Liver (tissue), 8 donors: ENCODE measurements at regions not wholly inside any gene's neighbourhood (a gene's known extent, or its start where the extent isn't known, plus 50 kb on each side); places are given as distances from the start of the nearest gene placed in this dataset.

Experiments
- DNase-seq: peaks from one replicate; pipeline ENCODE4 v3.0.0-alpha.2; 2017; ENCODE audit warnings: low spot score
- H3K27ac ChIP-seq, 2 donors: one replicate each; pipeline ENCODE4 v1.7.0; 2013; ENCODE audit warnings: inconsistent platforms in 2 of 2, low read length in 2 of 2, control low read depth in 1 of 2, low read depth in 1 of 2, mild to moderate bottlenecking in 1 of 2
- H3K27me3 ChIP-seq, 4 donors: one replicate each; pipeline versions ENCODE4 v1.6.1 to v1.7.0; 2013; ENCODE audit warnings: low read length in 3 of 4, inconsistent platforms in 1 of 4, mild to moderate bottlenecking in 1 of 4, moderate library complexity in 1 of 4; ENCODE audit not compliant: control insufficient read depth in 4 of 4, insufficient read depth in 4 of 4
- H3K36me3 ChIP-seq, 4 donors: one replicate each; pipeline versions ENCODE4 v1.6.1 to v1.7.0; 2013; ENCODE audit warnings: low read length in 3 of 4, mild to moderate bottlenecking in 3 of 4, low read depth in 1 of 4, moderate library complexity in 1 of 4; ENCODE audit not compliant: control insufficient read depth in 4 of 4, insufficient read depth in 3 of 4
- H3K4me1 ChIP-seq, 4 donors: one replicate each; pipeline versions ENCODE4 v1.6.1 to v1.7.0; 2013; ENCODE audit warnings: low read length in 3 of 4, mild to moderate bottlenecking in 3 of 4, moderate library complexity in 1 of 4; ENCODE audit not compliant: control insufficient read depth in 4 of 4, insufficient read depth in 4 of 4
- H3K4me3 ChIP-seq, 3 donors: one replicate each; pipeline versions ENCODE4 v1.6.1 to v1.7.0; 2013; ENCODE audit warnings: low read length in 3 of 3, control low read depth in 1 of 3, low read depth in 1 of 3, mild to moderate bottlenecking in 1 of 3
- H3K9ac ChIP-seq, 2 donors: one replicate each; pipeline ENCODE4 v1.7.0; 2013; ENCODE audit warnings: low read length in 2 of 2, mild to moderate bottlenecking in 2 of 2, moderate library complexity in 2 of 2, control low read depth in 1 of 2, low read depth in 1 of 2
- H3K9me3 ChIP-seq, 4 donors: one replicate each; pipeline versions ENCODE4 v1.6.1 to v1.7.0; 2013; ENCODE audit warnings: low read length in 3 of 4; ENCODE audit not compliant: control insufficient read depth in 4 of 4
- ATF3 ChIP-seq: IDR thresholded peaks from 2 replicates; pipeline ENCODE4 v1.6.1; 2016; ENCODE audit warnings: antibody characterized with exemption
- EGR1 ChIP-seq, 2 donors: IDR thresholded peaks; 2 replicates each; pipeline ENCODE4 v1.6.1; 2016 to 2018; ENCODE audit warnings: antibody characterized with exemption in 2 of 2, low read depth in 2 of 2
- FOXA1 ChIP-seq: IDR thresholded peaks from 2 replicates; pipeline ENCODE4 v1.6.1; 2016; ENCODE audit warnings: antibody characterized with exemption
- FOXA2 ChIP-seq: IDR thresholded peaks from 2 replicates; pipeline ENCODE4 v1.6.1; 2016; ENCODE audit warnings: antibody characterized with exemption
- HNF4A ChIP-seq, 2 donors: conservative IDR thresholded peaks; 2 replicates each; pipeline ENCODE4 v1.6.1; 2016; ENCODE audit warnings: antibody characterized with exemption in 2 of 2, mild to moderate bottlenecking in 2 of 2
- HNF4G ChIP-seq: IDR thresholded peaks from 2 replicates; pipeline ENCODE4 v1.6.1; 2016; ENCODE audit warnings: antibody characterized with exemption
- JUND ChIP-seq, 2 donors: IDR thresholded peaks; 2 replicates each; pipeline ENCODE4 v1.6.1; 2016; ENCODE audit warnings: antibody characterized with exemption in 2 of 2
- NR2F2 ChIP-seq: IDR thresholded peaks from 2 replicates; pipeline ENCODE4 v1.6.1; 2016; ENCODE audit warnings: antibody characterized with exemption
- RAD21 ChIP-seq, 2 donors: IDR thresholded peaks; 2 replicates each; pipeline ENCODE4 v1.6.1; 2016; ENCODE audit warnings: antibody characterized with exemption in 2 of 2, mild to moderate bottlenecking in 2 of 2
- RXRA ChIP-seq, 2 donors: IDR thresholded peaks; 2 replicates each; pipeline ENCODE4 v1.6.1; 2017 to 2018; ENCODE audit warnings: antibody characterized with exemption in 2 of 2, mild to moderate bottlenecking in 1 of 2
- TAF1 ChIP-seq: conservative IDR thresholded peaks from 2 replicates; pipeline ENCODE4 v1.6.1; 2016; ENCODE audit warnings: antibody characterized with exemption, mild to moderate bottlenecking
- YY1 ChIP-seq: IDR thresholded peaks from 2 replicates; pipeline ENCODE4 v1.6.1; 2016; ENCODE audit warnings: antibody characterized with exemption, mild to moderate bottlenecking
- WGBS: extraction: QIAGEN DNeasy Blood & Tissue Kit; methylation state at CpG from one replicate; pipeline ENCODE4 v1.1.7; 2013; 5-methylcytosine and 5-hydroxymethylcytosine counted together
- TF ChIP-seq, protein P1 (sequence below): IDR thresholded peaks from 2 replicates; pipeline ENCODE4 v1.6.1; 2016; ENCODE audit warnings: antibody characterized with exemption
- TF ChIP-seq, protein P2 (sequence below): IDR thresholded peaks from 2 replicates; pipeline ENCODE4 v1.6.1; 2016; ENCODE audit warnings: antibody characterized with exemption
- TF ChIP-seq, protein P3 (sequence below): fragments of 150-350 bp; IDR thresholded peaks from 2 replicates; pipeline ENCODE4 v1.5.1; 2017; ENCODE audit warnings: improper control_type of control experiment, low read depth, low read length; ENCODE audit not compliant: missing input control
- donor health status: healthy.
- donor health status: healthy.
- donor health status: healthy.
- donor health status: healthy.
- donor health status: healthy.

DNA sequence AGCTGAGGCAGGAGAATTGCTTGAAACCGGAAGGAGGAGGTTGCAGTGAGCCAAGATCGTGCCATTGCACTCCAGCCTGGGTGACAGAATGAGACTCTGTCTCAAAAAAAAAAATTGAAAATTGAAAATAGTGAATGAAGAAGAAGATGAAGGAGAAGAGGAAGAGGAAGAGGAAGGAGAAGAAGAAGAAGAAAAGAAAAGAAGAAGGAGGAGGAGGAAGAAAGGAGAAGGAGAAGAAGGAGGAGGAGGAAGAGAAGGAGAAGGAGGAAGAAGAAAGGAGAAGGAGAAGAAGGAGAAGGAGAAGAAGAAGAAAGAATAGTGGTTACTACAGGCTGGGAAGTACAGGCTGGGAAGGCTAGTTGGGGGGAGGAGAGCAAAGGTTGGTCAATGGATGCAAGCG is 124.3 kb upstream of the CPSF6 start:
- no peaks in the 10 kb centered on the region for H3K27me3 ChIP-seq
- peaks cover 0 to 8% (median 3%) of the 10 kb centered on the region in 4 donors for H3K4me1 ChIP-seq
- TF ChIP-seq JUND (IDR thresholded peaks at IDR 0.05) (no peak), HNF4A (conservative IDR thresholded peaks at IDR 0.05) (no peak), RAD21 (IDR thresholded peaks at IDR 0.05) (no peak), FOXA2 (no peak), FOXA1 (no peak), EGR1 (IDR thresholded peaks at IDR 0.05; ENCODE audit: low read depth in 2 of 2) (no peak), YY1 (no peak), HNF4G (no peak), RXRA (IDR thresholded peaks at IDR 0.05) (no peak), ATF3 (no peak), NR2F2 (no peak)
- TF ChIP-seq, protein P1, sequence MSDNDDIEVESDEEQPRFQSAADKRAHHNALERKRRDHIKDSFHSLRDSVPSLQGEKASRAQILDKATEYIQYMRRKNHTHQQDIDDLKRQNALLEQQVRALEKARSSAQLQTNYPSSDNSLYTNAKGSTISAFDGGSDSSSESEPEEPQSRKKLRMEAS, result no peak
- TF ChIP-seq, protein P2, sequence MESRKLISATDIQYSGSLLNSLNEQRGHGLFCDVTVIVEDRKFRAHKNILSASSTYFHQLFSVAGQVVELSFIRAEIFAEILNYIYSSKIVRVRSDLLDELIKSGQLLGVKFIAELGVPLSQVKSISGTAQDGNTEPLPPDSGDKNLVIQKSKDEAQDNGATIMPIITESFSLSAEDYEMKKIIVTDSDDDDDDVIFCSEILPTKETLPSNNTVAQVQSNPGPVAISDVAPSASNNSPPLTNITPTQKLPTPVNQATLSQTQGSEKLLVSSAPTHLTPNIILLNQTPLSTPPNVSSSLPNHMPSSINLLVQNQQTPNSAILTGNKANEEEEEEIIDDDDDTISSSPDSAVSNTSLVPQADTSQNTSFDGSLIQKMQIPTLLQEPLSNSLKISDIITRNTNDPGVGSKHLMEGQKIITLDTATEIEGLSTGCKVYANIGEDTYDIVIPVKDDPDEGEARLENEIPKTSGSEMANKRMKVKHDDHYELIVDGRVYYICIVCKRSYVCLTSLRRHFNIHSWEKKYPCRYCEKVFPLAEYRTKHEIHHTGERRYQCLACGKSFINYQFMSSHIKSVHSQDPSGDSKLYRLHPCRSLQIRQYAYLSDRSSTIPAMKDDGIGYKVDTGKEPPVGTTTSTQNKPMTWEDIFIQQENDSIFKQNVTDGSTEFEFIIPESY, result no peak
- TF ChIP-seq, protein P3, sequence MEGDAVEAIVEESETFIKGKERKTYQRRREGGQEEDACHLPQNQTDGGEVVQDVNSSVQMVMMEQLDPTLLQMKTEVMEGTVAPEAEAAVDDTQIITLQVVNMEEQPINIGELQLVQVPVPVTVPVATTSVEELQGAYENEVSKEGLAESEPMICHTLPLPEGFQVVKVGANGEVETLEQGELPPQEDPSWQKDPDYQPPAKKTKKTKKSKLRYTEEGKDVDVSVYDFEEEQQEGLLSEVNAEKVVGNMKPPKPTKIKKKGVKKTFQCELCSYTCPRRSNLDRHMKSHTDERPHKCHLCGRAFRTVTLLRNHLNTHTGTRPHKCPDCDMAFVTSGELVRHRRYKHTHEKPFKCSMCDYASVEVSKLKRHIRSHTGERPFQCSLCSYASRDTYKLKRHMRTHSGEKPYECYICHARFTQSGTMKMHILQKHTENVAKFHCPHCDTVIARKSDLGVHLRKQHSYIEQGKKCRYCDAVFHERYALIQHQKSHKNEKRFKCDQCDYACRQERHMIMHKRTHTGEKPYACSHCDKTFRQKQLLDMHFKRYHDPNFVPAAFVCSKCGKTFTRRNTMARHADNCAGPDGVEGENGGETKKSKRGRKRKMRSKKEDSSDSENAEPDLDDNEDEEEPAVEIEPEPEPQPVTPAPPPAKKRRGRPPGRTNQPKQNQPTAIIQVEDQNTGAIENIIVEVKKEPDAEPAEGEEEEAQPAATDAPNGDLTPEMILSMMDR, result no peak
- no peak overlapping the region for H3K9ac ChIP-seq
- H3K36me3 ChIP-seq, result no peaks in the 10 kb centered on the region
- DNase-seq, result no peak
- 66% methylated on average over 3 of the region's 3 CpGs for WGBS
- no peaks in the 10 kb centered on the region for H3K9me3 ChIP-seq
- no peak overlapping the region for H3K4me3 ChIP-seq
- no peak overlapping the region for H3K27ac ChIP-seq

DNA sequence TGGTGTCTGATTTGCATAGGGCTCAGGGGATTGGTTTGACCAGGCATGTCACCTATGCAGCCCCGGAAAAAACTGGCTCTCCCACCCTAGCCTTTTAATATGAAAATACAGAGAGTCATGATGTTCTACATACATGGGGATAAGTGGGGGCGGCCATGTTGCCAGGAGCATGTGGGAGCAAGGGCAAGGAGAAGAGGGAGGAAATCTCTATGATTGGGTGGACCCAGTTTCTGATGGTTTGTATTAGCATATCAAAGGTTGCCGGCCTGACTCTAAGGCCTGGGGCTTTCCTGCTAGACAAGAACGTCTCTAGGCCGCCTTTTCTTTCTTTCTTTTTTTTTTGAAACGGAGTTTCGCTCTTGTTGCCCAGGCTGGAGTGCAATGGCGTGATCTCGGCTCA is 123.4 kb upstream of the CPSF6 start:
- H3K4me1 ChIP-seq, result peaks cover 0 to 8% (median 3%) of the 10 kb centered on the region in 4 donors
- no peak overlapping the region for H3K9ac ChIP-seq
- DNase-seq, result no peak
- WGBS, result 98% methylated on average over 9 of the region's 9 CpGs
- H3K27ac ChIP-seq, result no peak overlapping the region
- H3K36me3 ChIP-seq, result no peaks in the 10 kb centered on the region
- H3K27me3 ChIP-seq, result no peaks in the 10 kb centered on the region
- H3K4me3 ChIP-seq, result no peak overlapping the region
- no peaks in the 10 kb centered on the region for H3K9me3 ChIP-seq
- TF ChIP-seq FOXA1 (no peak), JUND (IDR thresholded peaks at IDR 0.05) (no peak), HNF4A (conservative IDR thresholded peaks at IDR 0.05) (no peak), YY1 (no peak), EGR1 (IDR thresholded peaks at IDR 0.05; ENCODE audit: low read depth in 2 of 2) (no peak), RAD21 (IDR thresholded peaks at IDR 0.05) (no peak)

GRCh38 chr12:69117566-69118266 is 121.7 kb upstream of the CPSF6 start:
- TF ChIP-seq ATF3 (no peak), YY1 (no peak), HNF4G (no peak), TAF1 (no peak), RAD21 (IDR thresholded peaks at IDR 0.05) (no peak), FOXA1 (no peak)
- Histone ChIP-seq H3K9ac (no peak overlapping the region), H3K27me3 (no peaks in the 10 kb centered on the region), H3K27ac (no peak overlapping the region), H3K4me1 (no peaks in the 10 kb centered on the region), H3K36me3 (no peaks in the 10 kb centered on the region), H3K4me3 (no peak overlapping the region), H3K9me3 (no peaks in the 10 kb centered on the region)
- no peak for DNase-seq
- WGBS, result 91% methylated on average over 5 of the region's 5 CpGs
